ENCODE measurements at regions not wholly inside any gene's neighbourhood (a gene's known extent, or its start where the extent isn't known, plus 50 kb on each side); places are given as distances from the start of the nearest gene placed in this dataset.

GRCh38 chr5:67561151-67561932 is 364.7 kb upstream of the CD180 start:
- WGBS (ENCODE audit: missing lambda C conversion rate): 19% methylated on average over 1 of the region's 1 CpG
- TF ChIP-seq PBX3 (IDR thresholded peaks at IDR 0.05): no peak
- no peak for TF ChIP-seq ATOH8 (CRISPR knock-in tag; IDR thresholded peaks at IDR 0.05; ENCODE audit: low read depth)
- TF ChIP-seq ESRRA (IDR thresholded peaks at IDR 0.05; ENCODE audit: borderline replicate concordance, low read length): no peak
- TF ChIP-seq RAD21 (conservative IDR thresholded peaks at IDR 0.05 in 1 of 2, IDR thresholded peaks at IDR 0.05 in 1 of 2): no peak
- no peak for TF ChIP-seq USF2 (IDR thresholded peaks at IDR 0.05)
- no peak for TF ChIP-seq HDAC2 (IDR thresholded peaks at IDR 0.05)
- TF ChIP-seq SMC3 (IDR thresholded peaks at IDR 0.05): no peak
- TF ChIP-seq RARB (CRISPR knock-in tag; IDR thresholded peaks at IDR 0.05): no peak
- TF ChIP-seq HMGXB4 (CRISPR knock-in tag; IDR thresholded peaks at IDR 0.05; ENCODE audit: borderline replicate concordance): no peak
- no peak for TF ChIP-seq CEBPB (IDR thresholded peaks at IDR 0.05)
- no peak for TF ChIP-seq CBX2 (IDR thresholded peaks at IDR 0.05; ENCODE audit: borderline replicate concordance, low read depth)
- TF ChIP-seq SREBF2 (IDR thresholded peaks at IDR 0.05): no peak
- TF ChIP-seq, protein P1, sequence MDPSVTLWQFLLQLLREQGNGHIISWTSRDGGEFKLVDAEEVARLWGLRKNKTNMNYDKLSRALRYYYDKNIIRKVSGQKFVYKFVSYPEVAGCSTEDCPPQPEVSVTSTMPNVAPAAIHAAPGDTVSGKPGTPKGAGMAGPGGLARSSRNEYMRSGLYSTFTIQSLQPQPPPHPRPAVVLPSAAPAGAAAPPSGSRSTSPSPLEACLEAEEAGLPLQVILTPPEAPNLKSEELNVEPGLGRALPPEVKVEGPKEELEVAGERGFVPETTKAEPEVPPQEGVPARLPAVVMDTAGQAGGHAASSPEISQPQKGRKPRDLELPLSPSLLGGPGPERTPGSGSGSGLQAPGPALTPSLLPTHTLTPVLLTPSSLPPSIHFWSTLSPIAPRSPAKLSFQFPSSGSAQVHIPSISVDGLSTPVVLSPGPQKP (IDR thresholded peaks at IDR 0.05; ENCODE audit: low read depth, low read length): no peak
- no peak for TF ChIP-seq CHD4 (IDR thresholded peaks at IDR 0.05; ENCODE audit: borderline replicate concordance)
- no peak for TF ChIP-seq NR3C1 (IDR thresholded peaks at IDR 0.05)
- no peak for TF ChIP-seq RFX5 (IDR thresholded peaks at IDR 0.05)
- no peak for TF ChIP-seq HOXB5 (CRISPR knock-in tag; IDR thresholded peaks at IDR 0.05)
- no peak for TF ChIP-seq JUN (IDR thresholded peaks at IDR 0.05)
- no peak for TF ChIP-seq POLR2AphosphoS2 (conservative IDR thresholded peaks at IDR 0.05; ENCODE audit: low read length)
- TF ChIP-seq GATA3 (IDR thresholded peaks at IDR 0.05; ENCODE audit: borderline replicate concordance): no peak
- no peak for FAIRE-seq

DNA sequence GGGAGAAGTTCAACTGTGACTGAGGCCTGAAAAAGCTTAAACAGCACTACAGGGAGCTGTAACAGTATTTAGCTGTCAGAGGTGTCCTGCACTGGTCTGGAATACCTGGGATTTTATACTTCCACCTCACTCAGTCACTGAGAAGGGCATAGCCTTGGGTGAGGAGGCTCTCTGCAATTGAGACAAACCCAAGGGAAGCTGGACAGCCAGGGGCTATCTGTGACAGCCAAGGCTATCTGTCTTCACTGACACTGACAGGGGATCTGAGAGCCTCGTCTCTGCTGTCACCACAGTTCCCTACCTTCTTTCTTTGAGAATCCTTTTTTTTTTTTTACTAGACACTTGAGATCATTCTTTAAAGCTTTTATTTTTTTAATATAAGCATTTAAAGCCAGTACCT is 356.2 kb upstream of the CD180 start:
- POLR2A ChIA-PET: no interaction called here
- Histone ChIP-seq H3K27ac (no peak overlapping the region), H3K4me2 (no peak overlapping the region), H3K9me3 (no peaks in the 10 kb centered on the region), H3K4me3 (no peak overlapping the region), H3K4me1 (no peaks in the 10 kb centered on the region)
- TF ChIP-seq PHF8 (IDR thresholded peaks at IDR 0.05; ENCODE audit: borderline replicate concordance, low read depth) (no peak), ZFP36 (IDR thresholded peaks at IDR 0.05; ENCODE audit: borderline replicate concordance, partially characterized antibody) (no peak)
- FAIRE-seq: no peak
- no peak for DNase-seq (ENCODE audit: low read depth in 1 of 2, low spot score in 1 of 2)
- ATAC-seq: no peak
- CTCF ChIA-PET: no interaction called here
- WGBS (ENCODE audit: missing lambda C conversion rate): 67% methylated on average over 1 of the region's 1 CpG

More at GRCh38 chr5:67561151-67561932, 364.7 kb upstream of the CD180 start:
- Histone ChIP-seq H3K4me3 (no peak overlapping the region), H3K4me2 (no peak overlapping the region), H3K4me1 (no peaks in the 10 kb centered on the region), H3K9me3 (no peaks in the 10 kb centered on the region), H3K27ac (no peak overlapping the region)
- ATAC-seq (no peak), DNase-seq (ENCODE audit: low read depth in 1 of 2, low spot score in 1 of 2) (no peak)
- CTCF ChIA-PET: no interaction called here
- POLR2A ChIA-PET: no interaction called here
